IMR-90 (cell line): ENCODE measurements at regions not wholly inside any gene's neighbourhood (a gene's known extent, or its start where the extent isn't known, plus 50 kb on each side); places are given as distances from the start of the nearest gene placed in this dataset.

Experiments used
- ATAC-seq: fragments of 200-7000 bp; cut with Tn5 transposase; 2 replicates; pipeline ENCODE4 v1.9.1; 2020; ENCODE audit warnings: low read depth, mild to moderate bottlenecking, moderate library complexity
- BruUV-seq: library from RNA; stranded (reverse); fragments of 400-500 nt; replicated peaks from 2 replicates; lab custom pipeline; 2021; lab: Mats Ljungman, UMichigan
- CTCF ChIA-PET: fragments of 300-600 bp; formaldehyde crosslinking; extraction: SDS; loops from one replicate; lab custom pipeline; 2021; ENCODE audit warnings: antibody characterized with exemption; lab: Yijun Ruan, JAX
- POLR2A ChIA-PET: fragments of 300-600 bp; sonication (Branson Sonifier 250); formaldehyde crosslinking; loops from one replicate; lab custom pipeline; 2022; ENCODE audit warnings: antibody characterized with exemption; ENCODE audit not compliant: unreplicated experiment; lab: Charles Lee
- DNase-seq: peaks from one replicate; pipeline ENCODE4 v3.0.0; 2013
- H2AFZ ChIP-seq: replicated peaks from 2 replicates; pipeline ENCODE3; 2013; ENCODE audit warnings: low read length, mild to moderate bottlenecking; ENCODE audit not compliant: poor library complexity
- H2AK5ac ChIP-seq: 2 replicates; pipeline ENCODE4 v1.6.1; 2013; ENCODE audit warnings: low read depth, low read length, inconsistent platforms
- H2AK9ac ChIP-seq: replicated peaks from 2 replicates; pipeline ENCODE3; 2013; ENCODE audit warnings: mild to moderate bottlenecking, low read depth, low read length, moderate library complexity; ENCODE audit not compliant: poor library complexity
- H2BK120ac ChIP-seq: 2 replicates; pipeline ENCODE4 v1.6.1; 2013; ENCODE audit warnings: low read depth, low read length, inconsistent platforms
- H2BK15ac ChIP-seq: 3 replicates; pipeline ENCODE4 v1.6.1; 2013; ENCODE audit warnings: low read depth, low read length, inconsistent platforms
- H2BK20ac ChIP-seq: 2 replicates; pipeline ENCODE4 v1.6.1; 2013; ENCODE audit warnings: low read depth, mild to moderate bottlenecking, inconsistent platforms, low read length, moderate library complexity
- H2BK5ac ChIP-seq: 2 replicates; pipeline ENCODE4 v1.6.1; 2013; ENCODE audit warnings: mild to moderate bottlenecking, low read depth, low read length, inconsistent platforms; ENCODE audit not compliant: poor library complexity, severe bottlenecking
- H3K14ac ChIP-seq: replicated peaks from 2 replicates; pipeline ENCODE4 v1.6.1; 2013; ENCODE audit warnings: low read depth, low read length, inconsistent platforms
- H3K18ac ChIP-seq: 2 replicates; pipeline ENCODE4 v1.6.1; 2013; ENCODE audit warnings: low read depth, low read length, control low read depth
- H3K23ac ChIP-seq: 2 replicates; pipeline ENCODE4 v1.6.1; 2013; ENCODE audit warnings: low read depth, low read length, inconsistent platforms
- H3K27ac ChIP-seq: 2 replicates; pipeline ENCODE4 v1.5.1; 2013; ENCODE audit warnings: mild to moderate bottlenecking, control low read depth, low read length; ENCODE audit not compliant: insufficient read depth
- H3K27me3 ChIP-seq: 2 replicates; pipeline ENCODE4 v1.6.1; 2013; ENCODE audit warnings: low read length; ENCODE audit not compliant: control insufficient read depth, insufficient read depth
- H3K36me3 ChIP-seq: 2 replicates; pipeline ENCODE4 v1.6.1; 2013; ENCODE audit warnings: low read length, mixed read lengths; ENCODE audit not compliant: control insufficient read depth, insufficient read depth
- H3K4ac ChIP-seq: 2 replicates; pipeline ENCODE4 v1.6.1; 2013; ENCODE audit warnings: low read depth, low read length, inconsistent platforms
- H3K4me1 ChIP-seq: 2 replicates; pipeline ENCODE4 v1.6.1; 2013; ENCODE audit warnings: low read length, mixed read lengths; ENCODE audit not compliant: control insufficient read depth, insufficient read depth
- H3K4me2 ChIP-seq: 2 replicates; pipeline ENCODE4 v1.6.1; 2013; ENCODE audit warnings: low read depth, mild to moderate bottlenecking, control low read depth, low read length, moderate library complexity
- H3K4me3 ChIP-seq: 2 replicates; pipeline ENCODE4 v1.5.1; 2013; ENCODE audit warnings: low read depth, mild to moderate bottlenecking, control low read depth, low read length, moderate library complexity; ENCODE audit not compliant: insufficient read depth
- H3K56ac ChIP-seq: 2 replicates; pipeline ENCODE4 v1.6.1; 2013; ENCODE audit warnings: low read length, inconsistent platforms; ENCODE audit not compliant: insufficient read depth; ENCODE audit errors: extremely low read depth
- H3K79me1 ChIP-seq, 2 experiments: 2 replicates each; pipeline ENCODE4 v1.6.1; 2013; ENCODE audit warnings: low read length in 2 of 2, inconsistent platforms in 1 of 2, low read depth in 1 of 2
- H3K9ac ChIP-seq: 2 replicates; pipeline ENCODE4 v1.6.1; 2013; ENCODE audit warnings: low read depth, low read length, control low read depth
- H3K9me1 ChIP-seq: 2 replicates; pipeline ENCODE4 v1.6.1; 2013; ENCODE audit warnings: low read length, inconsistent platforms; ENCODE audit not compliant: insufficient read depth
- H3K9me3 ChIP-seq: 2 replicates; pipeline ENCODE4 v1.6.1; 2013; ENCODE audit warnings: low read length; ENCODE audit not compliant: control insufficient read depth, insufficient read depth
- H4K20me1 ChIP-seq: 2 replicates; pipeline ENCODE4 v1.6.1; 2013; ENCODE audit warnings: low read length, inconsistent platforms; ENCODE audit not compliant: insufficient read depth
- H4K5ac ChIP-seq: 2 replicates; pipeline ENCODE4 v1.6.1; 2013; ENCODE audit warnings: mild to moderate bottlenecking, low read depth, low read length, control low read depth
- H4K8ac ChIP-seq, 2 experiments: 2 replicates each; pipeline ENCODE4 v1.6.1; 2013; ENCODE audit warnings: low read depth in 2 of 2, low read length in 2 of 2, control low read depth in 1 of 2, inconsistent platforms in 1 of 2
- H4K91ac ChIP-seq: 2 replicates; pipeline ENCODE4 v1.6.1; 2013; ENCODE audit warnings: low read depth, low read length, inconsistent platforms; ENCODE audit not compliant: insufficient read depth
- CHD1 ChIP-seq: IDR thresholded peaks from 2 replicates; pipeline ENCODE4 v1.6.1; 2012; ENCODE audit warnings: low read depth, low read length, improper control_type of control experiment
- CTCF ChIP-seq: conservative IDR thresholded peaks from 2 replicates; pipeline ENCODE4 v1.5.1; 2012; ENCODE audit warnings: mild to moderate bottlenecking, low read depth, low read length, improper control_type of control experiment
- RFX5 ChIP-seq: IDR thresholded peaks from 2 replicates; pipeline ENCODE4 v1.8.0; 2012; ENCODE audit warnings: low read depth, mild to moderate bottlenecking, low read length, moderate library complexity
- WGBS, 2 experiments: methylation state at CpG; one replicate each; pipeline versions ENCODE4 v1.1.5 to v1.1.7; 2013; ENCODE audit warnings: missing lambda C conversion rate in 2 of 2; ENCODE audit not compliant: insufficient read length in 1 of 2; ENCODE audit errors: extremely low coverage in 2 of 2; 5-methylcytosine and 5-hydroxymethylcytosine counted together
- dilution Hi-C: fragments of 300-500 bp; cut with HindIII; formaldehyde crosslinking; loops from one replicate; pipeline ENCODE4 v1.14.3; 2018; ENCODE audit warnings: low sequenced_read_pairs; ENCODE audit not compliant: unreplicated experiment
- in situ Hi-C: fragments of 300-500 bp; cut with MboI; formaldehyde crosslinking; loops from 3 replicates; pipeline ENCODE4 v1.14.3; 2019; ENCODE audit warnings: low sequenced_read_pairs, inconsistent platforms, mixed read lengths
- intact Hi-C: fragments of 100-400 bp; cut with micrococcal nuclease; formaldehyde crosslinking; loops from 2 replicates; pipeline ENCODE4 v1.10.0; 2022

- dilution Hi-C loops, result no loop called here
- in situ Hi-C loops, result no loop called here
- no peak overlapping the region for H2BK20ac ChIP-seq
- H2AFZ ChIP-seq, result no peak overlapping the region
- no peak overlapping the region for H3K14ac ChIP-seq
- no peaks in the 10 kb centered on the region for H3K36me3 ChIP-seq
- no peak overlapping the region for H3K27ac ChIP-seq
- DNase-seq, result no peak
- no peak overlapping the region for H3K18ac ChIP-seq
- H3K9me1 ChIP-seq, result no peaks in the 10 kb centered on the region
- H3K9ac ChIP-seq, result no peak overlapping the region
- peaks cover 5% of the 10 kb centered on the region for H3K9me3 ChIP-seq
- TF ChIP-seq CHD1 (no peak), CTCF (no peak), RFX5 (no peak)
- H3K23ac ChIP-seq, result no peak overlapping the region
- ChIA-PET CTCF (no interaction called here), POLR2A (interaction anchor here (0.5 kb wide), 1 partner anchor 60 kb away, joined by 3 read pairs; no protein-coding TSS in a partner anchor)
- intact Hi-C loops, result no loop called here
- no peaks in the 10 kb centered on the region for H3K27me3 ChIP-seq
- no peak overlapping the region for H3K4me2 ChIP-seq
- H3K79me1 ChIP-seq, result no peaks in the 10 kb centered on the region
- no peak overlapping the region for H4K91ac ChIP-seq
- no peak overlapping the region for H3K4me3 ChIP-seq
- H4K8ac ChIP-seq, result no peak overlapping the region
- H4K20me1 ChIP-seq, result no peaks in the 10 kb centered on the region
- H2AK9ac ChIP-seq, result no peak overlapping the region
- H3K56ac ChIP-seq, result no peak overlapping the region
- H2BK120ac ChIP-seq, result no peak overlapping the region
- no peak for ATAC-seq
- H2BK5ac ChIP-seq, result no peak overlapping the region
- H3K4me1 ChIP-seq, result no peaks in the 10 kb centered on the region
- H4K5ac ChIP-seq, result no peak overlapping the region
- BruUV-seq, result no TSS peak
- 91% methylated on average over 7 of the region's 10 CpGs; no CpG with 5 or more reads in 1 of the 2 experiments for WGBS, 2 experiments
- H2BK15ac ChIP-seq, result no peak overlapping the region
- no peak overlapping the region for H2AK5ac ChIP-seq
- H3K4ac ChIP-seq, result no peak overlapping the region
Measured at GRCh38 chr1:186550832-186551231, 89.9 kb upstream of the PDC start.
